AG20443 (cell line): ENCODE measurements at regions not wholly inside any gene's neighbourhood (a gene's known extent, or its start where the extent isn't known, plus 50 kb on each side); places are given as distances from the start of the nearest gene placed in this dataset.
"Not testable (repeated sequence)": the region's sequence is repeated elsewhere in the genome, so short reads cannot be mapped to it uniquely, and the experiment has no call there.

ENCODE experiments used
- DNase-seq: peaks from one replicate; pipeline ENCODE4 v3.0.0; 2012; ENCODE audit warnings: low spot score, mixed read lengths

DNA sequence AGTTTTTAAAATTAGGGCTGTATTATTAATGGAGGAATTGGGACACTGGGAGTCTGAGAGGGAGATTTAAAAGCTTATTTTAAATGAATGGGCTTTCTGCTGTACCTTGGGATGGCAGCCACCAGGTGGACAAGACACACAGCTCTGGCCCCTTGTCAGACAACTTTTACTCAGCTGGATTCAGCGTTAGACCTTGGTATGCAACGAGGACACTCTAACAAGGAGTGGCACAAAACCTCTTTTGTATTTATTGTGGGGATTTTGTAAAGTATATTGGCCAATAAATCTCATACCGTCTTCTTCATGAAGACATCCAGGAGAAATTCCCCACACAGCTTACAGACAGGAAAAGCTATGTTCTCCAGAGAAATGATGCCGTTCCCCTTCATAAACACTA lies 105.7 kb downstream of the LCA5 start:
- DNase-seq: no peak

DNA sequence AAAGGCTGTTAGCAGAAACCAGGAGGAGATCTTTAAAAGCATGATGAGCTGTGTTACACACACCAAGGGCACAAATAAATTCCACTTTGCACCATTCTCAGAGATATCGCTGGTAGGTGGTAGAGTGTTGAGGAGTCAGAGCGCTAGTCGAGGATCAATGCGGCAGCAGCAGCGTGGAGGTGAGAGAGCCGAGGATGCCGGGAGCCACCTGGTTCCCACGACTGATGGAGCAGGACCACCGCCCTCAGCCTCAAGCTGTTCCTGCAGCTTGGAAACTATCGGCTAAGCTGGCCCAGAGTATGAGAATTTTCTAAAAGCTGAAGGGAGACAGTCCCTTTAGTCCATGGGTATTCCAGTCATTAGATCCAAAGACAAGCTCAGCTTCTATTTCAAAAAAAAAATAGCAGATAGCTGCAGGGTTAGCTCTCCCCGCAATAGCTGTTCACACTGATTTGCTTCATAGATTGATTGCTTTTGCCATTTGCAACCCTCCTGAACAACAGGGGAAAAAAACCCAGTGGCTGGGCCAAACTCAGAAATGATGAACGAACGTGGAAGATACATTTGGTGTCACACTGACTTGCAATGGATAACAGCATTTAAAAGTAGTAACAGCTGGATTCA lies 106.2 kb downstream of the LCA5 start:
- no peak for DNase-seq

DNA sequence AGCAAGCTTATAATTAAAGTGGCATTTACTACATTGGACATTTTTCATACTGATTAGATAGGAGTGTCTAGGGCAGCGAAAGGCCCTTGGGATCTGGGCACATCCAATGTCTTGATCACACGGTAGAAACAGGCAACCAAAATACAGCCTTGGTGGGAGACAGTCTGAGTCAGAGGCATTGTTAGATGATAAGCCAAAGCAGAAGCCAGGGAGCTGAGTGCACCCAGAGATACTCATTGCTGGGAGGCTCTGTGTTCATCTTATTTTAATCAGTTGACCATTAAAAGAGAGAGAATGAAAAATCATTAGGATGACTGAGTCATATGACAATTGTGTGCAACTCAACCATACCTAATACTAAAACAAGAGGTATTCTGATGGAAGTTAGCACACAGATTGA lies 109.5 kb downstream of the LCA5 start:
- no peak for DNase-seq

DNA sequence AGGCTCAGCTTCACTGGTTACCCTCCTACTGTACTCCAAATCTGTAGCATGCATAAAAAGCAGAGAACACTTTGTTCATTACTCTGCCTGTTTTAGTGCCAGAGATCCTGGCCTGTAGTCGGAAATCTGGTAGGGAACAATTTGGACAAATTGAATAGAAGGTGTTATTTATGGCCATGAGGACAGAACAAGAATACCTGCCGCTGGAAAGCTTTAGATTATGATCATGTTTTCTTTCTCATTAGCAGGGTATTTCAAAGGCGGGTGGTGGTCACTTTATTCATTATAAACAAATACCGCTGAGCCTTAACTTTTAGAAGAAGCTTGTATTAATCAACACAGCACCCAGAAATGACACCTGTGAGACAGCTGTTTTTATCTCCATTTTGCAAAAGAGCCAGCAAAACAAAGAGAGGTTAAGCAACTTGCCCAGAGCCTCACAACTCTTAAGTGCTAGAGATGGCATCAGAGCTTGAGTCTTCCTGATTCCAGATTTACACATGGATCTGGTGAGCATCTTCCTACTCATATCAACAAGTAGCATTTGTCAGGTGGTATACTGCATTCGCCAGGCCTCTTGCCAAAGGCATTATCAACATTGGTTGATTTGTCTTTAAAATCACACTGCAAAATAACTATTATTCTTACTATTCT lies 110.5 kb downstream of the LCA5 start:
- no peak for DNase-seq

DNA sequence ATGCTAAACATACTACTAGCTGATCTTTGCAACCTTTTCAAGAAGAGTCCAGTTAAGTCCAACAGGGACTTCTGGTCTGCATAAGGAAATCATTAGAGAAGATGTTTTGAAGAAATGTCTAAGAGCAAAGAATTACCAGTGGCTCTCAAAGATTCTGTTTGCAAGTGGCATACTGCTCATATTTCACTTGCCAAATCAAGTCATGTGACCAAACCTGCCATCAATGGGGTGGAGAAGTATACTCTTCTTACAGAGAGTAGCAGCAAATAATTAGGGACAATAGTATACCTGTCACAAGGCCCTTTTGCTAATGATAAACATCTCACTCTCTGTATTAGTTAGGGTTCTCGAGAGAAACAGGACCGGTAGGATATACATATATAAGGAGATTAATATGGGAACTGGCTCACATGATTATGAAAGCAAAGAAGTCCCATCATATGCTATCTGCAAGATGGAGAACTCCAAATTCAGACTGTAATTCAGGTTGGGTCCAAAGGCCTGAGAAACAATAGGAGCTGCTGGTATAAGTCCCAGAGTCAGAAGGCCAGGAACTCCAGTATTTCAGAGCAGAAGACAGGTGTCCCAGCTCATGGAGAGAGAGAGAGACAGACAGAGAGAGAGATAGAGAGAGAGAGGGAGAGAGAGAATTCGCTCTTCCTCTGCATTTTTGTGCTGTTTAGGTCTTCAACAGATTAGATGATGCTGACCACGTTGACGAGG lies 111.5 kb downstream of the LCA5 start:
- DNase-seq: no peak

DNA sequence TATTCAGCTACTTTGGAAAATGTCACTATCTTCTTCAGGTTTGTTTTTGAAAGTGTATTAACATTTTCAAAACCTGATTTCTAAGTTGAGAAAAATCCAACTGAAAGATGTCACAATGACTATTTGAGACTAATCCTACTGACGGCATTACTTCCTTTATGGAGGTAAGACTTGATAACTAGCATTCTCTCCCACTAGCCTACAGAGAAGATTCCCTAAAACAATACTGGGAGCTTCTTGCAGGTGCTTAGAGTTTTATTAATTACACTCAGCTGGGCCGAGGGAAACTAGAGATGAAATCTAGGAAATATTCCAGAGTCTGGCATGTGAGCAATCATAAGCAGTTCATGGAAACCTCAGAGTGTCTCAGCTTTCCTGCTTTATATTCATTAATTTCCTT lies 114.0 kb downstream of the LCA5 start:
- no peak for DNase-seq

DNA sequence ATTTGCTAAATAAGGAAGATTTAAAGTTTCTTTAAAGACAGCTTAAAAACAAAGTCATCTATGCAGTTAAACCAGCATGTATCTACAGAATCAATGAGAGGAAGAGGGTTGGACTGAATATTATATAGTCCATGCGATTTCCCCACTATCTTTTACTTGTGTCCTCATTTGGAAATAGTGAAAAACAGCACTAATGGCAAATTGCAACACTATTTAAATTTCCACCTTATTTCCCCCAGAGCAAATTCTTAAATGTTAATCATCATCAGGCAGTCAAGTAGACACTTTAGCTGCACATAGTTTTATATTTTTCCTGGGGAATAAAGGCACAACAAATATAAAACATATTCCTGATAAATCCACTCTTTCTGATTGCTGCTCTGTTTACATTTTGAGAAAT lies 114.6 kb downstream of the LCA5 start:
- no peak for DNase-seq

DNA sequence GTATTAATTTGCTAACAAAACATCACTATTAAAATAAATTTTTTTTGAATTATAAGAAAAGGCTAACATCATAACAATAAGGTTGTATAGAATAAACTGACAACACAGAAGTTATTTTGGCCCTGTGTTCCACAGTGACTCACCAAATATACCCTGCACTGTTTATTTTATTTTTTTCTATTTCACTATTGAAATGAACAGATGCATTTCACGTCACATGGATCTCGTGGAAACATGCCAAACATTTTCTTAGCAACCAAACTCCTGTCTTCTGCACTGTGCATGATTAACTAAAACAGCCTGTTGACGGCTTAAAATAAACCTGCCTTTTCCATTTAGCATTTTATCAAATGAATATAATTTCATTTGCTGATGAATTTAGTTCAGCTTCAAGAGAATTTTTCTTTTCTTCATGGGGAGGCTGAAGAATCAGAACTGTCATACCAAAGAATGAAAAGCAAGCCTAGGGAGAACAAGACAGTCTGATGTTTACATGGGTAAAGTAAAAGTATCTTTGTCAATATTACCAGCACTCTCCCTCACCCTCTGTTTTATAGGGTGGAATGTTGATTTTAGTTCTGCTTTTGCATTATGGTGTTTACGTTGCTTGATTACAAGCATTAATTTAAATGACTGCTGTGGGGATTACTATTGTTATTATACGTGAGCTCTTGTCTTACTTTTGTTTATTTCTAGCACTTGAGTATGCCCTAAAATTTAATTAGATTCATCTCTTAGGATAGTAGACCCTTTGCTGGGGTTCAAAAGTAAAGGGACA lies 115.3 kb downstream of the LCA5 start:
- DNase-seq: peak; percentile 13

DNA sequence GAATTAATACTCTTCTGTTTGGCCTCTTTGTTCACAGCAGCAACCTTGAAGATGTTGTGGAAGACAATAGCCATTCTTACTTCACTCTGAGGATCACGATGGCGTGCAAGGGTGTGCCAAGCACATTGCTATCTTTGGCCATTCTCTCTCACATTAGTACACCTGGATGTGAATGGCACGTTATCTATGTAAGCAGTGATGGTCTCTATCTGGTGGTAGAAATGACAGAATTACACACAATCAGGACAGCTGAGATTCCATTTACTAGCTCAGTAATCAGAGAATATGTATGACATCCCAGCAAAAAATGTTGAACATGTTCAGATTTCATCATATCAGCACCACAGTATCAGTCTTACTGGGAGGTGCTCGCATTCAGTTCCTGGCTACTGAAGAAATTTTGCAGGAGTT lies 116.2 kb downstream of the LCA5 start:
- DNase-seq: peak; percentile 22

DNA sequence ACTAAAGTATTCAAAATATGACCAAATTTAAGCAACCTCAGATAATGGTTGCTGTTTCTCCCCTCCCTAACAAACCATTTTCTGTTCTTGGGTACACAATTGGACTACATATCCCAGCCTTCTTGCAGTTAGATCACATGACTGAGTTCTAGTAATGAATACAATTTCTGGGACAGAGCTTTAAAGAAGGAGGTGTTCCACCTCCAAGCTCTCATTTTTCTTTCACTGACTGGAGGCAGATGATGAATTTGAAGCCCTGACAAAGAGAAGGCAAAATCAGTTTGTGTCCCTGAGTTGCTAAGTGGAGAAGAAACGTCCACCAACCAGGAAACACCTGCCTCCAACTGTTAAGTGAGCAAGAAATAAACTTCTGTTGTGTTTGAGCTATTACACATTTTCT lies 117.2 kb downstream of the LCA5 start:
- DNase-seq: no peak

DNA sequence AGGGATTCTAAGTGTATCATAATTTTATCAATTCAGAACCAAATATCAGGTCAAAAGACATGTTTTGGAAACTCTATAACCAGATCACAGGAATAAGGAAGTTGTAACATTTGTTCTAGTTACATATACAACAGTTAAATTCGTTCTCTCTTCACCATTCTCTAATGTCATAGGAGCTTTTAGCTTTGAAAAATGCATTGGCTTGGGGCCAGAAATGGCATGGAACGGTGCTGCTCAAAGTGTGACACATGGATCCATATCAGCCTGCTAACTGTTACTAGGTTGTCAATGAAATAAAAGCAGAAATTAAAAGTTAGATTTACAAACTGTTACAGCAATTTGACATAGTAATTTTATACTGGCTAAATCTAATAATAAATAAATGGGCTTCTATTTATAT lies 120.3 kb downstream of the LCA5 start:
- no peak for DNase-seq

DNA sequence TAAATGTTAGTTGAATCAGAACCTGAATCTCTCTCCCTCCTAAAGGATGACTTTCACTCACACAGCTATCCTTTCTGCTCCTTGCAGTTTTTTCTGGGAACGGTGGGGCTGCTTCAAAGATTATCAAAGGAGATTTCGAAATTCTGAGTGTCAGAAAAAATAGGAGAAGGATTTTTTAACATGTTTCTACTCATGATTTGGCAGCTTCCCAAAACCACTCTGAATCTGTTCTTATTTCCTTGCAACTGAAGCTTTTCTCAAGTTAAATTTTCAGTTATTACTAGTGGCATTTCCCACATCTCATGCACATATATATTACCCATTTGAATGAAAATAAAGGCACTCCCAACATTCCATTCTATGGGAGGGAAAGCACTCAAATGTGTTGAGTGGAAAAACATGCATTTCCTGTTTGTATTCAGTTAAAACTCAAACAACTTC lies 123.6 kb downstream of the LCA5 start:
- no peak for DNase-seq

DNA sequence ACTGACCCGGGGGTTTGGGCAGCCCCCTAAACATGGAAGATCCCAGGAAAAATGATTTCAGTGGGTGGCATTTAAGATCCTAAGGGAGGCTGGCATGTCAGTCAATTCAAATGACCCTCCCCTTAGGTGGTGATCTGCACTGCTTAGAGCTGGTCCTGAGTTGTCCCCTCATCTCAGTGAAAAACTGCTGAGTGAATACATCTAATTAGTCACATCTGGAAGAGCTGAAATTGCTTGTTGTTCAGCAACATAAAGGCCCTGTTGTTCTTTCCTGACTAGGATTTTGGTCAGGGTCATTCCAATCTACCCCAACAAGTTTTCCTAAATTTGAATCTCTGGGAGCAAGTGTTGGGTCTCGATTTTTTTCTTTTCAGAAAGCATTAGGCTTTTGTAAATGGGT lies 126.4 kb downstream of the LCA5 start:
- DNase-seq: no peak

DNA sequence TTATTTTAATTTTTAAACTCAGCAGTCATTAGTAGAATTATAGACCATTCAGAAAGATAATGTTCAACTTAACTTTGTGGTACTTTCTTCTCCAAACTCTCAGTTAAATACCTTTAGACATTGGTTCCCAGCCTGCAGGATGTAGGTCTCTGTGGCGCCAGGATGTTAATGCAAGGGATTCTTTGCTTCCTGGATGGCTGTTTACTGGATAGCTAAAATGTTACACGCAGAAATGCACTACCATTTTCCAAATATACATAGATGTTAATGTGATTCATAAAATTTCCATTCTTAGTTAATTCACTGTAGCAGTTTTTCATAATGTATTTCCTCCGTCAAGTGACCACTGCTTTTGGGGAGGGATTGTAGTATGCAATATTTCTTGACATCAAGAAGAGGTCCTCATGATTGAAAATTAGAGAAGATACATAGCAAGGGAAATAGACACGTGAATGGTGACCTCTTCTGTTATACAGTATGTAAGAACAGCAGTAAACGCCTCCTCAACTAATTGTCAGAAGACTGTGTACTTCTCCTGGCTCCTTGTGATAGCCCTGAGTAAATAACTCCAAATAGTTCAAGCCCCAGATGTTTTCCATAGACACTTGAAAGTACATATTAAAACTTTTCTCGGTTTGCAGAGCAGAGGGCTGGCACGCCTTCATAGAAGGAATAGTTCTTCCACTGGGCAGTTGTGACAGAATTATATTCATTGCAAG lies 128.8 kb downstream of the LCA5 start:
- DNase-seq: no peak

DNA sequence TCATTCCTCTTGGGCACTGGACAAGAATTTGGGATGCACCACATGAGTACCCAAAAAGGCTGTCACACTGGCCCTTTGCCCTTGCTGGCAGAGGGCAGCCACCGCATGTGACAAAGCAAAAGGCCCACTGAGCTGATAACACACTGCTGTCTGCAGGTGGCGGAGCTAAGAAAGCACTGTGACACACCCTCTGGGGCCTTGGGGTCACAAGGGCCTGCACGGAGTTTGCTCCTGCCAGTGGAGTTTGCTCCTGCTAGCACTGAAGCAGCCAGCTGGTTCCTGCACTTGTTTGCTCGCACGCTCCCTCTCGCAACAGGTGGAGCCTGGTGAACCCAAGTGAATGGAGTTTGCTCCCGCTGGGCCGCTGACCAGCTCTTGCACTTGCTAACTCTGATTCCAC lies 132.6 kb downstream of the LCA5 start:
- DNase-seq: no peak

DNA sequence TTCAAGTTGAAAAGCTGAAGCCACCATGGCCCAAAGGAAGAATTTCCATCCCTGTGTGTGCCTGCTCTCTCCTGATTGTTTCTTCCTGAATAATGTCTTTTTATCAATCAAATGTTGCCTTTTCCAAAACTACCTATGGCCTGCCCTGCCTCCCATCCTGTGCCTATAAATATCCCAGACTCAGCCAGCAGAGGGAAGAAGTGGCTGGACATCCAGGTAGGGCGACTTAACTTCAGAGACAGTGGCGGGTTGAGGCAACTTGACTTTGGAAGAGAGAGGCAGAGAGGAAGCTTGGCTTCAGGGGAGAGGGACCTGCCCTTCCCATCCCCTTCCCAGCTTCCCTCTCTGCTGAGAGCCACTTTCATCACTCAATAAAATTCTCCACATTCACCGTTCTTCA lies 133.0 kb downstream of the LCA5 start:
- DNase-seq: no peak

DNA sequence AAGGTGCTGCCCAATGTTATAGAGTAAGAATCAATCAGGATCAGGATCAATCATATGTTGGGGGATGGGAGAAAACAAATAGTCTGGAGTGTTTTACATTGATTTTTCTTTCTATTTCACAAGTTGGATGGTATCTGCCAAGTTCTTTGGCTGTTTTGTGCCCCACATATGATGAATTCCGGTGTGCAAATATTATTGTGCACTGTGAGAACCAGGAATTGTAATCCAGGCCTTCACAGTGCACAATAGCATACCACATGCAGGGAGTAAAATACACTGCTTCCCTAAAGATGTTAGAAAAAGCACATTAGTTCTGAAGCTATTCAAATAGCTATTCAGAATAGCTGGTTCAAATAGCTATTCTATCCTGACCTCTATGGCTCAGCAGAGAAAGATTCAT lies 133.7 kb downstream of the LCA5 start:
- no peak for DNase-seq

DNA sequence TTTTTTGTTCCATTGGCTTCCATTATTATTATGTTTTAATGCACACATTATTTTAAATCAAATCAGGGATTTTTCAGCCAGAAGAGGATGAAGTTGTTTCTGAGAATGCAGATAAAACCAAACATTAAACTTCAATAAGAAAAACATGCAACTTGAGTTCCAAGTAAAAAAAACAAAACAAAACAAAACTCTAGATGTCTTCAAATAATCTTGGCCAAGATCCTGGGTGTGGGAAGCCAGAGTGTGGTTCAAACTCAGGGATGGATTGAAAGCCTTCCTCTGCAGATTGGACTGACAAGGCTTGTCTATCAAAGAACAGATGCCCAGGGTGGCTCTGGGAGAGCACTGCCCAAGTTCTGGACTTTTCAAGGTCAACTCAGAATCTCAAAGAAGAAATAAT lies 134.1 kb downstream of the LCA5 start:
- DNase-seq: no peak

DNA sequence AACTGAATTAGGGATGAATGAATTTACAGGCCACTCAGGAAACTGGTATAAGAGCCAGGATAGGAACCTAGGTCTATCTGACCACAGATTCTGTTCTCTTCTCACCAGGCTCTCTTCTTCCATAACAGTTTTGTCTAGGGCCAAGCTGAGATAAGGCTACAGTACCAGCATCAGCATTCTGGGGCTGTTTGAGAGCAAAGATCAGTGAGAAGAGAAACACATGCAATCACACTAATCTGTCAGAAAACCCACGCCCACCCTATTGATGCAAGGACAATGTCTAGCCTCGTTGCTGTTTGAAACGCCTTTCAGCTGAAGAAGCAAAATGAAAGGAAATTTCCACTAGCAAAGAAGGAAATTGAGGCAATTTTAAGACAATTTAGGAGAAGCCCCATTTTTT lies 137.7 kb downstream of the LCA5 start:
- no peak for DNase-seq

DNA sequence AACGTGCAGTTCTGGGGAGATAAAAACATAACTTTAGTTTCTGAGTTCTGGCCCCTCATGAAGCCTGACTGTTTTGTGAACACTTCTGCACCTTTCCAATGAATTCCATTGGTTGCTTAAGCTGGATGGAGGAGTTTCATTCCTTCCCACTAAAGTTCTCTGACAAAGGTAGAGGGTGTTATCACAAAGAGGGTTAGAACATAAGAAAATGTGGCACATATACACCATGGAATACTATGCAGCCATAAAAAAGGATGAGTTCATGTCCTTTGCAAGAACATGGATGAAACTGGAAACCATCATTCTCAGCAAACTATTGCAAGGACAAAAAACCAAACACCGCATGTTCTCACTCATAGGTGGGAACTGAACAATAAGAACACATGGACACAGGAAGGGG lies 138.6 kb downstream of the LCA5 start:
- not testable (repeated sequence) for DNase-seq

DNA sequence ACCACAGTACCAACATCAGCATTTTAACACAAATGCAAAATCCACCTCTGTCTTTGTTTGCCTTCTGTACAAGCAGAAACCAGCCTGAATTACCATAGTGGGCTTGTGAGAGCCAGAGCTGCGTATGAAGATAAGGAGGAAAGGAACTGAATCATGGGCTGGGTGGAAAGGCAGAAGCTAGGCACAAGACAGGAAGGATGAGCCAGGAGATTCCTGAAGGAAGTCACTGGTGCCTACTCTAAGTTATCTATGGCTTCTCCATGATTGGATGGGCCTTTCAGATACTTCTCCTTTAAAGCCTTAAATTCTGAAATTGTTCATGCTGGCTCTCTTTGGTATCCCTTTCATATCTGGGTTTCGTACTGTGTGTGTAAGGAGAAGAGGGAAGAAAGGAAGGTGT lies 140.6 kb downstream of the LCA5 start:
- DNase-seq: no peak

DNA sequence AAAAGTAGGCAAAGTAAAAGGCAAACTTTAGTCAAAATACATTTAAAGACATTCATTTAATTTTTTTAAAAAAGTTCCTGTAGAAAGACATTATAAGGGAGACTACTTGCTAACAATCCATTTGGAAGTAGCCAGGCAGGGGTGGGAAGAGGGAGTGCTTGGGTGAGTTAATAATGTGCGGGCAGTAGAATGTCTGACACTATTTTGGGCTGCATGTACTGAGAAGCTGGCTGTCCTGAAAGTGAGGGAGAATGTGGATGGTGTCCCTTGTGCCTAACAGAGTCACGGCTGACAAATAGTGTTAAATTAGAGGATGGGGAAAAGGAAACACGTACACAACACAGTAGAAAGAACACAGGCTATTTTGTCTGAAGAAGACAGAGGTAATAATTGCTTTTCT lies 142.5 kb downstream of the LCA5 start:
- DNase-seq: no peak
